DOHH2 (cell line): ENCODE measurements at regions not wholly inside any gene's neighbourhood (a gene's known extent, or its start where the extent isn't known, plus 50 kb on each side); places are given as distances from the start of the nearest gene placed in this dataset.
"Not testable (repeated sequence)": the region's sequence is repeated elsewhere in the genome, so short reads cannot be mapped to it uniquely, and the experiment has no call there.

Experiments
- H3F3A ChIP-seq: fragments of 200-600 bp; sonication (generic), shearing (Covaris generic); 2 replicates; pipeline ENCODE4 v1.6.0; 2016; ENCODE audit warnings: antibody characterized with exemption, mild to moderate bottlenecking; ENCODE audit not compliant: control insufficient read depth, insufficient read depth
- H3K27ac ChIP-seq: fragments of 200-600 bp; sonication (generic); 2 replicates; pipeline ENCODE4 v1.5.1; 2014; ENCODE audit warnings: low read depth, mild to moderate bottlenecking, low read length, moderate library complexity
- H3K27me3 ChIP-seq: fragments of 200-600 bp; sonication (generic); 2 replicates; pipeline ENCODE4 v1.6.1; 2014; ENCODE audit warnings: mild to moderate bottlenecking, low read length, mixed read lengths; ENCODE audit not compliant: control insufficient read depth
- H3K36me3 ChIP-seq: fragments of 200-600 bp; sonication (generic); 2 replicates; pipeline ENCODE4 v1.6.1; 2014; ENCODE audit warnings: mild to moderate bottlenecking, low read length, moderate library complexity, mixed read lengths; ENCODE audit not compliant: control insufficient read depth
- H3K4me1 ChIP-seq: fragments of 200-600 bp; sonication (generic); 2 replicates; pipeline ENCODE4 v1.6.1; 2014; ENCODE audit warnings: mild to moderate bottlenecking, low read length, mixed read lengths; ENCODE audit not compliant: control insufficient read depth
- H3K4me2 ChIP-seq: fragments of 200-600 bp; sonication (generic); 2 replicates; pipeline ENCODE4 v1.6.0; 2014; ENCODE audit warnings: mild to moderate bottlenecking, low read length, moderate library complexity
- H3K4me3 ChIP-seq: fragments of 200-600 bp; sonication (generic); 2 replicates; pipeline ENCODE4 v1.5.1; 2014; ENCODE audit warnings: mild to moderate bottlenecking, low read length, mixed read lengths
- H3K79me2 ChIP-seq: fragments of 200-600 bp; sonication (generic); 2 replicates; pipeline ENCODE4 v1.6.1; 2014; ENCODE audit warnings: mild to moderate bottlenecking, low read length, mixed read lengths; ENCODE audit not compliant: control insufficient read depth
- H3K9me2 ChIP-seq: fragments of 200-600 bp; sonication (generic); replicated peaks from 2 replicates; pipeline ENCODE4 v1.6.1; 2014; ENCODE audit warnings: mild to moderate bottlenecking, low read length, mixed read lengths; ENCODE audit not compliant: control insufficient read depth
- H3K9me3 ChIP-seq: fragments of 200-600 bp; sonication (generic); 2 replicates; pipeline ENCODE4 v1.6.1; 2014; ENCODE audit warnings: antibody characterized with exemption, low read length, mixed read lengths; ENCODE audit not compliant: control insufficient read depth, insufficient read depth
- H4K20me1 ChIP-seq: fragments of 200-600 bp; sonication (generic); 2 replicates; pipeline ENCODE4 v1.6.0; 2014; ENCODE audit warnings: low read depth, mild to moderate bottlenecking, antibody characterized with exemption, low read length, moderate library complexity; ENCODE audit not compliant: control insufficient read depth, insufficient read depth
- EZH2phosphoT487 ChIP-seq: fragments of 200-600 bp; sonication (generic); IDR thresholded peaks from 2 replicates; pipeline ENCODE4 v1.6.1; 2017; ENCODE audit warnings: borderline replicate concordance, mild to moderate bottlenecking, antibody characterized with exemption, low read length, moderate library complexity, mixed read lengths
- TF ChIP-seq, protein P1 (sequence below): fragments of 200-600 bp; sonication (generic); IDR thresholded peaks from one replicate; pipeline ENCODE4 v1.5.1; 2014; ENCODE audit warnings: antibody characterized with exemption, mild to moderate bottlenecking, low read depth, low read length; ENCODE audit not compliant: poor library complexity, severe bottlenecking

DNA sequence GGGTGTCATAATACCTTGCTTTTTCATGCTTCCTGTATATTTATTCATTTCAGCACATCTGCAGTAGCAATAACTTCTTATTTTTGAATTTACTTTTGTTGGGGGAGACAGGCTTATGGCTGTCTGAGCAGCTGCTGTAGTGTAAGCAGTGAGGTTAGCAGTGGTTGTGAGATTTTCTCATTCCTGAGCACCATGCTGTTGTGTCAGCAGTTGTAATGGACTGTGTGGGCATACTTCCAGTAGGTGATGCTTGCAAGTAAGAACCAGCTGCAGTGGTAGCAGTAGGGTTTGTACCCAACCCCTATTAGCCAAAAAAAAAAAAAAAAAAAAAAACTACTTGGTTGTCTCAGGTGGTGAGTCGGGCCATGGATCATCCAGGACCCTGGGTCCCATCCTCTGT lies 311.6 kb downstream of the NUF2 start:
- H3F3A ChIP-seq = no peaks in the 10 kb centered on the region
- H3K4me1 ChIP-seq = no peaks in the 10 kb centered on the region
- H3K4me2 ChIP-seq = no peak overlapping the region
- no peaks in the 10 kb centered on the region for H4K20me1 ChIP-seq
- TF ChIP-seq, protein P1, sequence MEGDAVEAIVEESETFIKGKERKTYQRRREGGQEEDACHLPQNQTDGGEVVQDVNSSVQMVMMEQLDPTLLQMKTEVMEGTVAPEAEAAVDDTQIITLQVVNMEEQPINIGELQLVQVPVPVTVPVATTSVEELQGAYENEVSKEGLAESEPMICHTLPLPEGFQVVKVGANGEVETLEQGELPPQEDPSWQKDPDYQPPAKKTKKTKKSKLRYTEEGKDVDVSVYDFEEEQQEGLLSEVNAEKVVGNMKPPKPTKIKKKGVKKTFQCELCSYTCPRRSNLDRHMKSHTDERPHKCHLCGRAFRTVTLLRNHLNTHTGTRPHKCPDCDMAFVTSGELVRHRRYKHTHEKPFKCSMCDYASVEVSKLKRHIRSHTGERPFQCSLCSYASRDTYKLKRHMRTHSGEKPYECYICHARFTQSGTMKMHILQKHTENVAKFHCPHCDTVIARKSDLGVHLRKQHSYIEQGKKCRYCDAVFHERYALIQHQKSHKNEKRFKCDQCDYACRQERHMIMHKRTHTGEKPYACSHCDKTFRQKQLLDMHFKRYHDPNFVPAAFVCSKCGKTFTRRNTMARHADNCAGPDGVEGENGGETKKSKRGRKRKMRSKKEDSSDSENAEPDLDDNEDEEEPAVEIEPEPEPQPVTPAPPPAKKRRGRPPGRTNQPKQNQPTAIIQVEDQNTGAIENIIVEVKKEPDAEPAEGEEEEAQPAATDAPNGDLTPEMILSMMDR = no peak
- H3K27ac ChIP-seq = no peak overlapping the region
- no peaks in the 10 kb centered on the region for H3K36me3 ChIP-seq
- H3K79me2 ChIP-seq = no peaks in the 10 kb centered on the region
- H3K27me3 ChIP-seq = no peaks in the 10 kb centered on the region
- no peaks in the 10 kb centered on the region for H3K9me3 ChIP-seq
- no peaks in the 10 kb centered on the region for H3K9me2 ChIP-seq
- H3K4me3 ChIP-seq = no peak overlapping the region

DNA sequence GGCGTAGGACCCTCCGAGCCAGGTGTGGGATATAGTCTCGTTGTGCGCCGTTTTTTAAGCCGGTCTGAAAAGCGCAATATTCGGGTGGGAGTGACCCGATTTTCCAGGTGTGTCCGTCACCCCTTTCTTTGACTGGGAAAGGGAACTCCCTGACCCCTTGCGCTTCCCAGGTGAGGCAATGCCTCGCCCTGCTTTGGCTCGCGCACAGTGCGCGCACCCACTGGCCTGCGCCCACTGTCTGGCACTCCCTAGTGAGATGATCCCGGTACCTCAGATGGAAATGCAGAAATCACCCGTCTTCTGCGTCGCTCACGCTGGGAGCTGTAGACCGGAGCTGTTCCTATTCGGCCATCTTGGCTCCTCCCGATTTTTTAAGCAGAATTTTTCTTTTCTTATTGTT lies 323.9 kb downstream of the NUF2 start:
- not testable (repeated sequence) for H3K4me1 ChIP-seq, H3K27ac ChIP-seq, H3F3A ChIP-seq, H3K36me3 ChIP-seq, H3K27me3 ChIP-seq, H3K4me3 ChIP-seq, H4K20me1 ChIP-seq, H3K9me3 ChIP-seq, H3K4me2 ChIP-seq, H3K79me2 ChIP-seq, H3K9me2 ChIP-seq

DNA sequence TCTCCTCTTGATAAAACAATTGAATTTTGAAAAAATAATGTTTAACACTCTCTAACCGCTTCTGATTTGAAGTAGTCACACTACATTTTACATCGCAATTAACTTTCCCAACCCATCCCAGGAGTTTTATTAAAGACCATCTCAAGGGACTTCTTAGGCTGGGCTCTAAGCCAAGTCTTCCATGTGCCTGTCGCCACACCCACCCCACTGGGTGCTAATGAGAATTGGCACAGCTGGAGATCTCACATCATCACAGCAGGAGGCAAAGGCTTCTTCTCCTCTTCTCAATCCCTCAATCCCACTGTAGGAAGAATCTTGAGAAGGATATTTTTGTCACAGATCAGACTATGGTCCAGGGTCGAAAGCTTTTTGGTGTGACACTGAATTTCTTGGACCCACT lies 328.9 kb downstream of the NUF2 start:
- H3K9me3 ChIP-seq = no peaks in the 10 kb centered on the region
- no peaks in the 10 kb centered on the region for H3K36me3 ChIP-seq
- H3K79me2 ChIP-seq = no peaks in the 10 kb centered on the region
- no peaks in the 10 kb centered on the region for H3F3A ChIP-seq
- no peaks in the 10 kb centered on the region for H3K4me1 ChIP-seq
- H4K20me1 ChIP-seq = no peaks in the 10 kb centered on the region
- no peak overlapping the region for H3K27ac ChIP-seq
- H3K4me2 ChIP-seq = no peak overlapping the region
- no peak for TF ChIP-seq EZH2phosphoT487
- TF ChIP-seq, protein P1 = no peak
- no peaks in the 10 kb centered on the region for H3K9me2 ChIP-seq
- no peaks in the 10 kb centered on the region for H3K27me3 ChIP-seq
- no peak overlapping the region for H3K4me3 ChIP-seq

DNA sequence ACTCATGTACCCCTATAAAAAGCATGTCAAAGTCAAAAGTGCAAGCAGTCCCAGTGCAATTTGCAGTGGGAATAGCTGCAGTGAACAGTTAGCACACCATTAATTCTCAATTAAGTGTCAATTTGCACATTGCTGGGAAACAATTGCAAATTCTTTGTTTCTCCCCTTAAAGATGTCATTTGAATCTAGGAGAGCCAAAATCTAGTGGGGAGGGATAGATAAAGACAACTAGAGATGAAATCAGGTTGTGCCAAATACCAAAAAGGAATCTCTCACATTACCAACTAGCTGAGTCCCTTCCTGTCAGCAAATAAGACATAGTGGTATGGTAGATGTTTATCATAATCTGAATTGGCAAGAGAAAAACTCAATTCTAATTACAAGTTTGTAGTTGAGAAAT lies 330.7 kb downstream of the NUF2 start:
- Histone ChIP-seq H3K4me1 (no peaks in the 10 kb centered on the region), H3K27ac (no peak overlapping the region)

More for the DNA sequence above, 330.7 kb downstream of the NUF2 start:
- H3K9me2 ChIP-seq = no peaks in the 10 kb centered on the region
- H3K4me3 ChIP-seq = no peak overlapping the region
- no peaks in the 10 kb centered on the region for H3F3A ChIP-seq
- H3K27me3 ChIP-seq = no peaks in the 10 kb centered on the region
- H3K9me3 ChIP-seq = no peaks in the 10 kb centered on the region
- H3K36me3 ChIP-seq = no peaks in the 10 kb centered on the region
- H3K4me2 ChIP-seq = no peak overlapping the region
- TF ChIP-seq, protein P1 = no peak
- TF ChIP-seq EZH2phosphoT487 = no peak
- H4K20me1 ChIP-seq = no peaks in the 10 kb centered on the region
- H3K79me2 ChIP-seq = no peaks in the 10 kb centered on the region
